ENCODE measurements at regions not wholly inside any gene's neighbourhood (a gene's known extent, or its start where the extent isn't known, plus 50 kb on each side); places are given as distances from the start of the nearest gene placed in this dataset.
"Not testable (repeated sequence)": the region's sequence is repeated elsewhere in the genome, so short reads cannot be mapped to it uniquely, and the experiment has no call there.

GRCh38 chr7:142698429-142698828 is 50.8 kb upstream of the PRSS1 start:
- DNase-seq (ENCODE audit: low read depth, low spot score) = no peak

DNA sequence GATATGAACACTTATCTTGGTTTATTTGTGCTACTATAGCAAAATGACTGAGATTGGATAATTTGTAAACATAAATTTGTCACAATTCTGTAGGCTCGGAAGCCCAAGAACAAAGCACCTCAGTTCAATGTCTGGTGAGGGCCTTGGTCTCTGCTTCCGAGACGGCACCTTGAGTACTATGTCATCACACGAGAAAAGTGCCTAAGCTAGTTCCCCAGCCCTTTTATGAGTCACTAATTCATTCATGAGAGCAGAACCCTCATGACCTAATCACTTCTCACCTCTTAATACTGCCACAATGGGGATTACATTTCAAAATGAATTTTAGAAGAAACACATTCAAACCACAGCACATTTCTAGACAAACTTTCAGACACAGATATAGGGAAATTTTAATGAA is 52.0 kb upstream of the PRSS1 start:
- DNase-seq (ENCODE audit: low read depth, low spot score) = no peak

GRCh38 chr7:142696456-142697179 is 52.7 kb upstream of the PRSS1 start:
- no peak for DNase-seq (ENCODE audit: low read depth, low spot score)

GRCh38 chr7:142693911-142694310 is 55.4 kb upstream of the PRSS1 start:
- DNase-seq (ENCODE audit: low read depth, low spot score) = no peak

GRCh38 chr7:142690554-142691182 is 58.6 kb upstream of the PRSS1 start:
- DNase-seq (ENCODE audit: low read depth, low spot score) = no peak

DNA sequence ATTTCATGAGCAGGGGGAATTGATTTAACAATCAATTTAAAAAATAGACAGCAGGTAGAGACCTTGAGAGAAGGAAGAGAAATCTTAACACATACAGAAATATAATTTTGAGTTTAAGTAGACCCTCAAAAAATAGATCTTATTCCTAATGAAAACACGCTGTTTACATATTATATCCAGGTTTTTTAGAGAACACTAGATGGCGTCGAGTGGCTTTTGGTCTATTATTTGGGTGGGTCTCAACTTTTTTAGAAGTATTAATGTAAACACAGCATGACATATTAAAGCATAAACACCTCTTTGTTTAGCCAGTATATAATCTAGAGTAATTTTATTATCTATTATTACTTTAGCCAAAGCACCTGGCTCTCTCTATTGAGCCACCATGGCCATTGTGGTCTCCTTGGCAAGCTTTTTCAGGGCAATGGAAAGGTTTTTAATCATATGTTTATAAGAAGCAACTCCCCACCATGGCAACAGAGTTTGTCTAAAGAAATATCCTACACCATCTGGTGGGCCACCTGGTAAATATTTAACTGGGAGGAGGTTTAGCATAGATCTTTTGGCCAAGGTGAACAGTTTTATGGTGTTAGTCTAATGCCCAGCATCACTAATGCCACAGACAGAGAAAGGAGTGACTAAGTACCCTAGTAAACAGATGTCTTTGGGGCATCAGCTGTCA is 59.7 kb upstream of the PRSS1 start:
- DNase-seq (ENCODE audit: low read depth, low spot score) = no peak

- DNase-seq (ENCODE audit: low read depth, low spot score) = no peak
These were observed 63.3 kb upstream of the PRSS1 start for GRCh38 chr7:142685877-142686508.

- DNase-seq (ENCODE audit: low read depth, low spot score) = no peak
These were observed 67.8 kb upstream of the PRSS1 start for GRCh38 chr7:142681314-142682092.

GRCh38 chr7:142671506-142671905 is 77.8 kb upstream of the PRSS1 start:
- no peak for DNase-seq (ENCODE audit: low read depth, low spot score)

GRCh38 chr7:142670511-142670910 is 78.8 kb upstream of the PRSS1 start:
- no peak for DNase-seq (ENCODE audit: low read depth, low spot score)

GRCh38 chr7:142669074-142669654 is 80.1 kb upstream of the PRSS1 start:
- DNase-seq (ENCODE audit: low read depth, low spot score) = no peak

DNA sequence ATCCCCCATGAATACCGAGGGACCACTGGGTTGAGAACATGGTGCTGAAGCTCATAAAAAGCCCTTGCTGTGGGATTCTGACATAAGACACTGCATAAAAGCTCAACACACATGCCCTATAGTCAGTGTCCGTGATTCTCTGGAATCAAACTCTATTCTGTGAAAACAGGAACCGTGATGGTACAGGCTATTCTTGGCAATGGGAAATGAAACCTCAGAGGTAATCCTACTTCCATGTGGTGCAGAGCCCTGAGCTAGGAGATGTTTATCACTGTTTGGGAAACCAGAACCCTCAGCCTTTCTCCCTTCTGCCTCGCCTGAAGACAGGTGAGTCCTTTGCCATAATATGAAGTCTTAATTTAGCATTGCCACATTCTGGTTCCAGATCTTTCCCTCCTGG is 80.8 kb upstream of the PRSS1 start:
- no peak for DNase-seq (ENCODE audit: low read depth, low spot score)

DNA sequence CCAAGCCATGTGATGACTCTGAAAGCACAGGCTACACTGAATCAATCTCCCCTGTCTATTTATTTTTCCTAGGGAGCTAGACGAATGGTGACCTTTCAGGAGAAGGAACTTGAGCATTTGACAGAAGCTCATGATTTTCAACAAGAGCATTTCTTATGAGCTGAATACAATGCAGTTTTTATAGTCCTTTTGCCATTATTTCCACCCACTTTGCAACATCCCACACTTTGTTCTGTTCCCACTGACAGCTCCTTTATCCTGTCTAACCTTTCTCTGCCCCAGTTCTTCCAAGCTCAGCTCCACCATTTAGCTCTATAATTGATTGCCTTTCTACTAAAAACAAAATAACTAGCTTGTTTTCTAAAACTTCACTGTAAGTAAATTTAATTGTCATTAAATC is 91.9 kb upstream of the PRSS1 start:
- no peak for DNase-seq (ENCODE audit: low read depth, low spot score)

DNA sequence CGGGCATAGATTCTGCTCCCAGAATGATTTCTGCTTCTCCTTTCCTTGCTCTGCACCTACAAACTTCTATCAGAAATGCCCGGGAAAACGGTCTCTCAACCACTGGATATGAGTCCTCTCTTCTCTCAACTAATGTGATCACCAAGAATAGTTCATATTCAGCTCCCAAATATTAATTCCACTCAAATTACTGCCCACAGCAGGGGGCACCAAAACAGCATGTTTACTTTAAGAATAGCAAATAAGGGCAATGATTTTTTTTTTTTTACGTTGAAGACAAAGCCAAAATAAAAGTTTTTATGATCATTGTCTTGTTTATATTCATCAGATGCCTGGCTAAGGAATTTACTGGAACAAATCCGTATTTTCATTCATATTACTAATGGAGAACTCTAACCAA is 94.9 kb upstream of the PRSS1 start:
- no peak for DNase-seq (ENCODE audit: low read depth, low spot score)

GRCh38 chr7:142647749-142648148 is 101.5 kb upstream of the PRSS1 start:
- DNase-seq (ENCODE audit: low read depth, low spot score) = no peak

DNA sequence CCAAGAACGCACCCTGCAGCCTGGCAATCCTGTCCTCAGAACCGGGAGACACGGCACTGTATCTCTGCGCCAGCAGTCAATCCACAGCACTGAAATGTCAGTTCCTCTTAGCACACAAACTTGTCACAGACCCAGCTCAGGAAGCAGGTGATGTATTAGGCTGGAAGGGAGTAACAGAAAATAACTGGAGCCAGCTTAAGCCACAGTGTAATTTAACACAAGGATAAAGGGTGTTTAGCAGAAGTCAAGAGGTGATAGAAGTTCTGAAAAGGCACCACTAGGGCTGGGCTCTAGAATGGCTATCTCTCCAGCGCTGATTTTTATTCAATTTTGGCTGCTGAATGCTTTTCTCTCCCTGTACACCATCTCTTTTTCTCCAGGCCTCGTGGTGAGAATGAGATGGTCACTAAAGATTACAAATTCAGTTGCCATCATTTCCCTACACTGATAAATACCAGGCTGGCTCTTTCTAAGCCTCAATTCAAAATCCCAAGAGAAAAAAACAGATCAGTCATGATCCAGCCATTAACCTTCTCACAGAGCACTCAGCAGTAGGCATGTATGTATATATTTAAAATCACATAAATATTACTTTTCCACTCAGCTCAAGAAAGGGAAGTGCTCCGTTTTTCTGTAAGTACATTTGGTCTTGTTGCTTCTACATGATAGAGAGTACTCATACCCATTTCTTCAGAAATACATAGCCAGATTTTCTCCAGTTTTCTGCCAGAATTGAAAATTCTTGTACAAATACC is 102.7 kb upstream of the PRSS1 start:
- DNase-seq (ENCODE audit: low read depth, low spot score) = no peak

DNA sequence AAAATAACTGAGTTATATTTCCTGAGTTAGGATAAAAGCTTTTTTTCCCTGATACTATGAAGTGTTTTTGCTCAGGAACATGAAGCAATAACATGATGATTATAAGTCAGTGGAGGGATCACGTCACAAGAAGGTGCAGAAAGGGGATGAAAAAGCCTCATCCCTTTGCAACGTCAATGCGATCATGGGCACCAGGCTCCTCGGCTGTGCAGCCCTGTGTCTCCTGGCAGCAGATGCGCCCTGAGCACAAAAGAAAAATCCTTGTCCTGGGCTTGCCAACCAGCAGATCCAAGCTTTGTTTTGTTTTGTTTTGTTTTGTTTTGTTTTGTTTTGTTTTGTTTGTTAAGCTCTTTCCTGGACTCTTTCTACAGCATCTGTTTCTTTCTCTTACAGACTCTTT is 103.5 kb upstream of the PRSS1 start:
- DNase-seq (ENCODE audit: low read depth, low spot score) = no peak

- DNase-seq (ENCODE audit: low read depth, low spot score) = no peak
These were observed 107.0 kb upstream of the PRSS1 start for GRCh38 chr7:142642316-142642715.

DNA sequence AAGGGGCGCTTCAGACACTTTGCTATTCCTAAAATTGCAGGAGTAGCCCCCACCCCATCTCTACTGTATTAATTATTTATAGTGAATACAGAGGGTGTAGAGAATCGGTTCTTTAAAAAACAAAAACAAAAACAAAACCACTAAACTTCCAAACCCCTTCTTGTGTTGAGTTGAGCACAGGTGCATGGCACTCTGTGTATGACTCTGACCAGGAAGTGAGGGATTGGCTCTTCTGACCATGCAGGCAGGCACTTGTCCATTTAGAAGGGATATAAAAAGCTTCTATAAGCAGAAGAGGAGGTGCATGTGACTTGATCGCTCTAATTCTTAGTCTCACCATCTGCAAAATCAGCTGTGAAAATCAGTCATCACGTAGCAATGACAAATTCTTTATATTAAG is 108.0 kb upstream of the PRSS1 start:
- not testable (repeated sequence) for DNase-seq (ENCODE audit: low read depth, low spot score)

DNA sequence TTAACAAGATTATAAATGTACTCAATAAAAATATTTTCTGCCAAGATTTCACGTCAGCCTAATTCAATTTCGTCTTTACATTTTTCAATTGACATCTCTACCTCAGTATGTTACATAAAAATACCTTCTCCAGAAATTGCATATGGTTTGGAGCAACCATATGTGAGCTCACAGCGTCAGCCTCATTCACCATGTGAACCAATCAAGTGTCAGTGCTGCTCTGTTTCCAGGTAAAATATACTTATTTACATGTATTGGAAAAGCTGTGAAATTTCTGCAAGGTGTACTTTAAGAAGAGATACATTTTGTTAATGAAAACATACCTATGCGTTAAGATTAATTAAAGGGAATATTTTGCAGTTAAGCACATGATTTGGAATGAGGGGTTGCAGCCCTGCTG is 110.7 kb upstream of the PRSS1 start:
- no peak for DNase-seq (ENCODE audit: low read depth, low spot score)

DNA sequence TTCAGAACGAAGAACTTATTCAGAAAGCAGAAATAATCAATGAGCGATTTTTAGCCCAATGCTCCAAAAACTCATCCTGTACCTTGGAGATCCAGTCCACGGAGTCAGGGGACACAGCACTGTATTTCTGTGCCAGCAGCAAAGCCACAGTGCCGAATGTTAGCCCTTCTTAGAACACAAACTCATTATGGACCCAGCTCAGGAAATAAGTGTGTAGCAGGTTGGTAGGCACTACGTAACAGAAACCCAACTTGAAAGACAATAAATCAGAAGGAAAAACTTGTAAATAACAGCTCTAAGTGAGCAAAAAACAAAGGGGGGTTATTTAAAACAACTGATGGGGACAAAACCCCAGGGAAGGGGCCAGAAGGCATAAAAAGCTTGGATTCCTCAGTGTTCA is 112.0 kb upstream of the PRSS1 start:
- DNase-seq (ENCODE audit: low read depth, low spot score) = no peak

Measured in activated CD4-positive, CD25-positive, alpha-beta regulatory T cell treated with anti-CD3 and anti-CD28 coated beads, Interleukin-2, amount 50 U/mL, for 16 hours (primary cell).